ENCODE measurements at regions not wholly inside any gene's neighbourhood (a gene's known extent, or its start where the extent isn't known, plus 50 kb on each side); places are given as distances from the start of the nearest gene placed in this dataset.

DNA sequence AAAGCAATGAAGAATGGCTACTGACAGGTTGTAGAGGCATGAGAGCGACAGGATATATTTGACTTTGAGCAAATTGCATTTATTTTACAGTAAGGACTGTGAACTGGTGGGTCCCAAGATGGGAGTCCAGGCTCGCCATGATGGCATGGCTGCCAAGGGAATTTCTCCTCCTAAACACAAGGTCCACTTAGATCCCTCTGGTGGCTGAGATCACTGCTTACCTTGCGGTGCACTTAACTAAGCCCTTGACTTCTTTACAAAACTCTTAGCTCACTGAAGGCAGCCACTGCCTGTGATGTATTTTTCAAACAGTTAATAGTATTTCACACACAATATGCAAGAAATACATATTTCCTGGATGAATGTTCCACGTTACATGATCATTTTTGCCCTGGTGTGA lies 50.3 kb upstream of the SORBS2 start:
- no peak for DNase-seq (ENCODE audit: low spot score)
- intact Hi-C loops (cut with DNase I), result no loop called here
- ATAC-seq, result no peak

DNA sequence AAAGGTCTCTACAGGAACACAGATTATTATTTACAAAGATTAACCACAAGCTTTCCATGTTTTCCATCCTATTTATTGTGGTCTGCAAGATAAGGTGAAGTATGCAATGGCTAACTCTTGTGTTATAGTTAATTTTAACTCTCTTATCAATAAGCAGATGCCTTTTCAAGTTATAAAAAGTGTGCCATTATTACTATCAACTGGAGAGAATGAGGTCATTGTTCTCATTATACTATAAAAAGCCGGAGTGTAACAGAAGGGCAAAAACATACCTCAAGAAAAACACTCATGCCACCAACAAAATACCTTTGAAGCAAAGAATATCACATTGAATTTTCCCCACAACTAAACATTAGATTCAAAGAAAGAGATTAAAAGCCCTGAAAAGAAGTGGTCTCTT lies 52.0 kb upstream of the SORBS2 start:
- ATAC-seq, result no peak
- intact Hi-C loops (cut with DNase I), result no loop called here
- no peak for DNase-seq (ENCODE audit: low spot score)

DNA sequence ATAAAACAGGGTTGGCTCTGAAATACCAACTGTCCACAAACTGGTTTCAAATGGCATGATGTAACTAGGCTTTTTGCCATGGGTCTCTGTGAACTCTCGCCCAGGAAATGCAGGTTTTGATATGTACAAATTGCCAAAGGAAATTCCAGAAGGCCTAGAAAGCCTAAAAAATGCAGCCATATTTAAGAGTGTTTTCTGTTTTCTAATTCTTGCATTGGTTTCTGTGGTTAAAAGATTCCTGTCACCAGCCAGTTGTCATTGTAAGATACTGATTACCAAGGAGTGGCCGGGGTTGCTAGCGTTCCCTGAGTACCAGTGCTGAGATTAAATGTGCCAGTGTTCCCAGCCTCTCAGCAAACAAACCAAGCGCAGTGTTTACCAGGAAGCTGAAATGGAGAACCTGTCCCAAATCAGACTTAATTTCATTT lies 53.9 kb upstream of the SORBS2 start:
- ATAC-seq, result no peak
- intact Hi-C loops (cut with DNase I), result no loop called here

DNA sequence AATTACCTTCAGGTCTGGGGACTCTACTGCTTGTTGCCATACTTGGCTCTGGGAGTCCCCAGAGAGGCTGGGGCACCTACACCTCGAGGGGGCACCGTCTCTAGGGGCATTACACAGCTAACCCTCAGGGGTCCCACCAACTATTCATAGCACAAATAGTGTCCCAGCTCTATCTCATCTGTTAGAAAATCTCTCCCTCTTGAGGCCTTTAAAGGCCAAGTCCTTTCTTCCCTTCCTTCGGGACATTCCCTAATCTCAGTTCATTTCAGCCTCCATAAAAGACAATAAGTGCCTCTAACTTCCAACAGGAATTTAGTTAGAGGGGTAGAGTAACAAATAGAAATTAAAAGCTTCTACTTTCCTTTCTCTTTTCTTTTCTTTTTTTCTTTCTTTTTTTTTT lies 55.8 kb upstream of the SORBS2 start:
- ATAC-seq, result no peak
- DNase-seq (ENCODE audit: low spot score), result no peak
- intact Hi-C loops (cut with DNase I), result no loop called here

More for the DNA sequence above, 53.9 kb upstream of the SORBS2 start:
- no peak for DNase-seq (ENCODE audit: low spot score)

DNA sequence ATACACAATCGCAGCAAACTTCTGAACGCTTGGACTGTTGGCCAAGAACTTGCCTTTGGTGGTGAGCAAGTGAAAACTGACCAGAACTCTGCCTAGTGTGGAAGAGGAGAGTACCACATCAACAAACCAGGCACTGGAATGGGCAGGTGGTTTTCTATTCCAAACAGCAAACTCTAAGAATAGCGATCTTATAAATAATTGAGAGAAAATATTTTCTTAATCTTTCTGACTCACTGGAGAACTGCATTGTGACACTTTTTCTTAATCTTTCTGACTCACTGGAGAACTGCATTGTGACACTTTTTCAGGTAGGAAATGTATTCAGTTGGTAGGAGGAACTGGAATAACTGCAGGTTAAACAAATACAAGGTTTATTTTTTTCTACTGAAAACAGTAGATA lies 57.0 kb upstream of the SORBS2 start:
- intact Hi-C loops (cut with DNase I), result no loop called here
- DNase-seq (ENCODE audit: low spot score) (no peak), ATAC-seq (no peak)

DNA sequence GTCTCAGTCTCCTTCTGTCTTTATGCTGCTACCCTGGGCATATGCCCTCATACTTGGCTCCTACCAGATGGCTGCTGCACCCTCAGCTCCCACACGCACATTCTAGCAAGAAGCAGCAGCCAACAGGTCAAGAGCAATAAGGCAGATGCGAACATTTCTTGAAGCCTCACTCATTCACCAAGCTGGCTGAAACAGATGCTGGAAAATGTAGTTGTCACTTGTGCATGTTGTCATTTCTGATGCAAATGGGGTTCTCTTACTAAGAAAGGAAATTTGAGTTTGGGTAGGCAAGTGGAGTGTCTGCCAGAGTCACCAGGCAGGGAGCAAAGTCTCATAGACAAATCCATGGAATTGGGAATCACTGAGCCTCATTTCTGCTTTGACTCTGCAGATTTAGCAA lies 57.4 kb upstream of the SORBS2 start:
- no peak for DNase-seq (ENCODE audit: low spot score)
- intact Hi-C loops (cut with DNase I), result no loop called here
- no peak for ATAC-seq

DNA sequence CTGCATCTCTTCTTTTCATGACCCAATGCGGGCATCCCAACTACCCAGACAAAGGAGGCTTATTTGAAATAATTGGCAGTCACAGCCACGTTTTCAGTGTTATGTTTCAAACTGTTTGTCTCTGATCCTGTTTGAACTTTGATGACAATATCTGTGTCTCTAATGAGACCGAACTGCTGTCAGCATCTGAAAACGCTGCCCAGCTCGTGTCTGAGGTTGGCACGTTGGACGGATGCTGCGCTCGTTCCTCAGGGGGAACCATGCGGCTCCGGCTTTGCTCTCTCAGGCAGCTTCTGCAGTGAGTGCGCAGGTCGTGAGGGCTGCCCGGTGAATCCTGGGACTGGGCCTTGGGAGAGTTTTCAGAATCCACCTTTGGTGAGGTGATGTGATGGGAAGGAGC lies 58.4 kb upstream of the SORBS2 start:
- ATAC-seq, result no peak
- no peak for DNase-seq (ENCODE audit: low spot score)
- intact Hi-C loops (cut with DNase I), result no loop called here

DNA sequence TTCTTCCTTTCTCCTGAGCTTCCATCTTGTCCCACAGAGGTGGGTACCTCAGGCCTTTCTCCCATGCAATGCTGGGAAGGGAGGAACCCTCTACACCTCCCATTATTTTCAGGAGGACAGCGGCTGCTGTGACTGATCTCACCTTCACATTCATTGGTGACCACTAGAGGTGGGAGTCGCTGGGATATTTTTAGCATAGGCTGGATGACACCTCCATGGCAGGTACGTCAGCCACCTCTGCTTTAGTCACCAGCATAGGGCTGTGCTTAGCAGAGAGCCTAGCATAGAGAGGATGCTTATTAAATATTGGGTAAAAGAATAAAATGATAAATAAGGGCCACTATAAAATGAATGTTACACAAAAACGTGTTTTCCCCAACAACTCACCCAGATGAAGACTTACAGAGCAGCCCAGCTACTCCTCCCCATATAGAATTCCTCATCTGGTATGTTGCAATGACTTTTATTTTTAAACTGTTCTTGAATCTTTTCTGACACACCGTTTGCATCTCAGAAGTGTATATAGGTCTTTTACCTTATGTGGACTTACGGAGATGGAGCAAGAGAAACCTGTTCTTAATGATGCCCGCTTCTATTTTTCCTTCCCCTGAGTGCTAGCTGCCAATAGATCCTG lies 60.9 kb upstream of the SORBS2 start:
- intact Hi-C loops (cut with DNase I), result no loop called here
- ATAC-seq (no peak), DNase-seq (ENCODE audit: low spot score) (no peak)

DNA sequence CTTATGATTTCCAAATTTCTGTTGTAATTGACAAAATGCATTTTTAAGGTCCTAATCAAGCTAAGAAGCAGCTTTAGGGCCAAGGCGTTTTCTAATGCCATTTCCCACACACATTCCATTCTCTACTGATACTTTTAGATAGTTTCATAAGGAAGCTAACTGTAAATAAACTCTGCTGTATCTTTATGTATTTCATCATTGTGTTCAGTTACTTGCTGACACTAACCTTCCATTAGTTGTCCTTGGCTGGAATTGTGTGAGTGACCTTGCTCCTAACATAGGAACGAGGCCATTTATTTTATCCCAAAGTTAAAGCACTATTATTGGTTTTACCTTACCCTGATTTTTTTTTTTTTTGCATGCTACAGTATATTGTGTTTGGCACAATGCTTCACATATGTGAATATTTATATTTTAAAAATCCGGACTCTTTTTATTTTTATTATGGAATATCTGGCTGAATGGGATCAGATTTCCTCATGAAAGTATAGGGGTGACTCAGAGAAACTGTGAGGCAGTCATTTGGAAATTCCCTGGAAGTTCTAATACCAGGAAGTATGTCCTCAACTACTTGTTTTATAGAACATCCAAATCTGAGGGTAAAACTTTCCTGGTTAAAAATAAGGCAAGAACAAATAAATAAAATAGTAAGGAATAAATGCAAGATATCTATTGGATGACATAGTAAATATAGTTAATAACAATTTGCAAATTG lies 62.7 kb upstream of the SORBS2 start:
- no peak for ATAC-seq
- intact Hi-C loops (cut with DNase I), result no loop called here

DNA sequence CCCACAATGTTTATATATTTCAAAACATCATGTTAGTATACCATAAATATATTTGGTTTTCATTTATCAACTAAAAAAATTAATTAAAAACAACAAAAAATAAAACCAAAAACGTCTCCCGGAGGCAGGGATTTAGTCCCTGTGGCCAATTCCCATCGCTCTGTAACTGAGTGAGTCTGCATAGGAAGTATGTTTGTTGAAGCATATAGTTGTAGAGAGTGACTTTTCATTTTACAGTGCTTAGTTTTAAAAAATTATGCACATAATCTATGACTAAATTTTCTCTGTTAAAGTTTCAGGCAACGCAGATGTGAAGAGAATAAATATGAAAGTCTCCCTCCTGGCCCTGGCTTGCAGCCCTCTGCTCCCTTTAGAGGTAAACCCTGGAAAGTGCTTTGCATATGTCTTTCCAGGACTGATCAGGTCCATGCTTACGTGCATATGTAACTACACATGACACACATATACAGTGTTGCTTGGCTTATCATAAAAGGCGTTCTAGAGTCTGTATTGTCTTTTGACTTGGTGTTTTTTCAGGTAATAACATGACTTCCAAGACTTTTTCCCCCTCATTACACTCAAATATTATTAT lies 63.4 kb upstream of the SORBS2 start:
- ATAC-seq, result no peak
- intact Hi-C loops (cut with DNase I), result no loop called here
- DNase-seq (ENCODE audit: low spot score), result no peak

More for the DNA sequence above, 62.7 kb upstream of the SORBS2 start:
- DNase-seq (ENCODE audit: low spot score), result no peak

DNA sequence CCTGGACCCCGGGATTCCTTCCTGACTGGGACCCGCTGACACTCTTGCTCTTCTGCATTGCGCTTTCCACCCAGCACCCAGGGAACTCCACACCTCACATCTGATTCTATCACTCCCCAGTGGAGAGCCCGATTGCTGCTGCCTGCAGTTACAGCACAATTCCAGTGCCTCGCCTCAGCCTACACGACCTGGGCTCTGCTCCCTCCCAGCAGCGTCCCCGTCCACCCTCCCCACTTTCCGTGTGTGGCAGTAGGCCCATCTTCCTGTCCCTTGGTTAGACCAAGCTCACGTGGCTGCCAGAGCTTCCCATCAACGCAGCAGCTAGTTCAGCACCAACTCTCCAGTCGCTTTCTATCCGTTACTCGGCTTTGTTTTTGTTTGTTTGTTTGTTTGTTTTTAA lies 66.6 kb upstream of the SORBS2 start:
- DNase-seq (ENCODE audit: low spot score) (no peak), ATAC-seq (no peak)
- intact Hi-C loops (cut with DNase I), result no loop called here

DNA sequence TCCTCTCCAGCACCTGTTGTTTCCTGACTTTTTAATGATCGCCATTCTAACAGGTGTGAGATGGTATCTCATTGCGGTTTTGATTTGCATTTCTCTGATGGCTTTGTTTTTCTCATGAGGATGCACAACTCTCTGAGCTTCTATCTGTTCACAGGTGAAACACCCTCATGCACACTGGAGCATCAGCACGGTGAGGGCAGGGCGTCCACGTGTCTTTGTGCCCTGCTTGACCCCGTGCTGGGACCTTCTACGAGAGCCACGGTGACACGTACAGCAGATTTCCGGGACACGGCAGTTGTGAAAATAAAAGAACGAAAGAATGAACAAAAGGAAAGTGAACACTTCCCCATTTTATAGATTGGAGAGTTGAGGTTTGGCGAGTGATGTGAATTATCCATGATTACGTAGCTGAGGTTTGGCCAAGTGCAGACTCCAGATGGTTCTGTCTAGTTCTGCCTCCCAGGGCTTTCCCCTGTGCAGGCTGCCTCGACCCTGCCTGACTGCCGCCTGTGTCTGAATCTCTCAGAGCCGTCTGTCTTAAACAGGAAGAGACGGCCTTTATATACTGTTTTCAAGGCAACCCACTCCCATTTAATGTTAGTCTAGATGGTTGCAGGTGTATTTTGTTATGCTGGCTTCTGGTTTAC lies 67.8 kb upstream of the SORBS2 start:
- intact Hi-C loops (cut with DNase I), result no loop called here
- DNase-seq (ENCODE audit: low spot score) (no peak), ATAC-seq (no peak)

DNA sequence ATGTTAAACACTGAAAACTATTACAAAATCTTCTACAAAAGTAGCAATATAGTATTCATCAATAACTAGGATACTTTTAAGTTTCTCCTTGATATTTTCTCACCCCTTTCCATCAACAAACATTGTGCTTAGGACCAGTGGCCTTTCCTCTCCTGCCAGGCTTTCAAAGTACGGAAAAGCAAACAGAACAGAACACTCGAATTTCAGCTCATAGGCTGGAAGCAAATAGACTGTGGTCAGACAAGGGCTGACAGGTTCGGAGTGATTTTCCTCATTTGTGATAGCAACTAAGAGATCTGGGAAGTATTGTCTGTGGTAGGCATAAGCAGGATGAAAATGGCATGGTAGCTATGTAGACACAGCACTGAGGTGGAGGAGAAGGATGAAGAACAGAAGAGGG lies 68.6 kb upstream of the SORBS2 start:
- intact Hi-C loops (cut with DNase I), result no loop called here
- ATAC-seq (no peak), DNase-seq (ENCODE audit: low spot score) (no peak)

DNA sequence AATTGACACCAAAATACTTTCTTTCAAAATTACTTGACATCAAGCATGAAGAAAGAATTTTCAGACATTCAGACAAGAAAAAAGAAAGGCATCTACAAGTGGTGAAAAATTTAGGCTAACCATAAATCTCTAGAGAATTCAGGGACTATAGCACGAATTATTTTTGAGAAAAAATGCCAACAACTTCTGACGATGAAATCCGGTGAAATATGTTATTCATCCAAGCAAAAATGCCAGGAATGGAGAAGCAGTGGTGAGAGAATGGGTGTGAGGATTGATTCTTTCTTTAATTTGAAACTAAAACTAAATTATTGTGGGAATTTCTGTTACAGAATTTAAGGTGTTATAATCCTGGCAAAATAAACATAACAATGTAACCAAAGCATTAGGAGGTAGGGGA lies 69.4 kb upstream of the SORBS2 start:
- DNase-seq (ENCODE audit: low spot score) (no peak), ATAC-seq (no peak)
- intact Hi-C loops (cut with DNase I), result no loop called here

DNA sequence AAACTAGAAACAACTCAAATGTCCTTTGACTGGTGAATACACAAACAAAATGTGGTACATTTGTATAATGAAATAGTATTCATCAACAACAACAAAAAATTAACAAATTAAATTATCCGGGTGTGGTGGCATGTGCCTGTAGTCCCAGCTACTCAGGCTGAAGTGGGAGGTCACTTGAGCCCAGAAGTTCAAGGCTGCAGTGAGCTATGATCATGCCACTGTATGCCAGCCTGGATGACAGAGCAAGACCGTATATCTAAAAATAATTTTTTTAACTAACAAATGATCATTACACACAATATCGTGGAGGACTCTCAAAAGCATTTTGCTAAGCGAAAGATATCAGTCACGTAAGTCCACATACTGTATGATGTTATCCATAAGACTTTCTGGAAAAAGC lies 71.6 kb upstream of the SORBS2 start:
- intact Hi-C loops (cut with DNase I), result no loop called here
- DNase-seq (ENCODE audit: low spot score), result no peak
- no peak for ATAC-seq

DNA sequence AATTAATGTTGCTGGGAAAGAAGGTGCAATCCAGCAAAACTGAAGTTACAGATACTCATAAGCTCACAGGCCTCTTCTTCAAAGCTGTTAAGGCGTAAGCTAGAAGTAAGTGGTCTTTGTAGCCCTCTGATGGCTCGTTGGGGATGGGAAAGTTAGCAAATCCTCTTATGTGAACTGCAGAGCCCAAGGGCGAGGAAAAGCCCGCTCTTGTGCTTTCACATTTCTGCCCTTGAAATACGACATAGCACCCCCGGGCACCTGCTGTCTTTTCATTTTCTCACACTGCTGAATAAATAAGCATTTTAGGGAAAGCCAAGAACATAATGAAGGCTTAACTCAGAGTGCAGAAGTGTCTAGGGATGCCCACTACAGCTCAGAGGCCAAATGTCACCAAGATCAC lies 73.1 kb upstream of the SORBS2 start:
- intact Hi-C loops (cut with DNase I), result no loop called here
- no peak for DNase-seq (ENCODE audit: low spot score)
- no peak for ATAC-seq

DNA sequence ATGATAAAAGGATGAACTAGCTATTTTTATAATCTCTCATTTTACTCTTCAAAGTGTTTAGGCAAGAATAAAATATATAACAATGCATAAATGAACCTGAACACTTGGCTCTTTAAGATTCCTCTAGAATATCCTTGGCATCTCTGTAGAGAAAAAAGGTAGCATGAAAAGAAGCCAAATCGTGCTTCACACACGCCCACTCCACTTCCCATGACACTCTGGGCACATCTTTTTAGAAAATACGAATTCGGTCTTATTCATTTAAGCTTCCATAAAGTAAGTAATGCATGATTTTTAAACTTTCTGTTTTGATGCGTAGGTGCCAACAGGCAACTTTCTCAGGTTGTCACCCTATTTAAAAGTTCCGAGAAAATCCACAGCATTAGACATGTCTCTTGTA lies 73.6 kb upstream of the SORBS2 start:
- DNase-seq (ENCODE audit: low spot score) (no peak), ATAC-seq (no peak)
- intact Hi-C loops (cut with DNase I), result no loop called here

DNA sequence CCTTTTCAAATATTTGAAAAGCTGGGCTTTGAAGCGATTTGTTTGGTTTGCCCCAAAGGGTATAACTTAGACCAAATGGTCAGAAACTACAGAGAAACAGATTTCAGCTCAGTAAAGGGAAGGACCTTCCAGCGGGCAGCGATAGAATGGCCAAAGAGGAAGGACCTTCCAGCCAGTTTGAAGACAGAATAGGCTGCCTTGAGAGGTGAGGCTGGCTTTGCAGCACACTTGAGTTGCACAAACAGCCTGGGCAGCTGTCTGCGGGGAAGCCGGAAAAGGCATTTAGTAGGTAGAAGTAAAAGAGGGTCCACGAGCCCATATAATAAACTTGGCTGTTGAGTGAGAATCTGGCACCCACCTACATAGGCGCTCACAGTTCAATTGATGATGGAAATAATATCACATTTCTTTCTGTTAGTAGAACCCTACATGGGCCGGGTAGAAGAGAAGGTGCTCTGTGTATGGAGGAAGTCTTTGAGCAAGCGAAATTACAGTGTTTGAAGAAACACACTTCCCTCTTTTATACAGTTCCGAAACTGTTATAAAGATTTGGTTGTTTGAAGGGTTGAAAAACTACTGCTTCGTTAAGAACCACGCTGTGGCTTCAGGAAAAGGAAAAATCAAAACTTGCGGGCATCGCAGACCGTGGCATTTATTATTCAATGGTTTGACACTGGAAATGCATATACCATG lies 75.0 kb upstream of the SORBS2 start:
- intact Hi-C loops (cut with DNase I), result no loop called here
- DNase-seq (ENCODE audit: low spot score) (no peak), ATAC-seq (no peak)

DNA sequence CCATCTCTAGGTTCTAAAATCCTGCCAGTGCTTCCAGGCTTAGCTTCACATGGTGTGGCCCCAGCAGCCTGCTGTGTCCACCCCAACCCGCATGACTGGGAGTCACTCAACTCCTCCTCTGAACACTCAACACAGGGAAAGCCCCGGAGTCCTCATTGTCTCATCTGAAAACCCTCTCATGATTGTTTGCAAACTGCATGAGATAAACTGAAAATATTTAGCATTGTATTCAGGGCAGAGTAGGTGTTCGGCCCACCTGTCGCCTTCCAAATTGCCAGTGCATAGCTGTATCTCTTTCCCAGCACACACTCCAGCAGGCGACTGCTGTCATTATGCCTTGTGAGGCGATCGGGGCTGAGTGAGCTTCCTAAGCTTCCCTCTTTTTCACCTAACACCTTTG lies 76.7 kb upstream of the SORBS2 start:
- intact Hi-C loops (cut with DNase I), result no loop called here
- ATAC-seq (no peak), DNase-seq (ENCODE audit: low spot score) (no peak)

DNA sequence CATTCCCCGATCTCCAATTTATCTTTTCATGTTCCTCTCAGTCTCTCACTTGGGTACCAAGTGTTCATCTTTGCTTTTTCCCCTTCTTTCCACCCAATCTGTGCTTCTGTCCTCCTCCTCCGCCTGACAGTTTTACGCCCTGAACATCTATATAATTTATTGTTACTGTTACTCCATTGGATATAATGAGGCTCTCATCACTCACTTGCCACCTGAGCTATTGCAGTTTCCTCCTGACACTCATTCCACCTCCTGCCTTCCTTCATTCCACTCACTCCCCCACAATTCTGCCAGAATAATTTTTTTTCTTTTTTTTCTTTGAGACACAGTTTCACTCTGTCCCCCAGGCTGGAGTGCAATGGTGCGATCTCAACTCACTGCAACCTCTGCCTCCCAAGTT lies 77.6 kb upstream of the SORBS2 start:
- ATAC-seq, result no peak
- DNase-seq (ENCODE audit: low spot score), result no peak
- intact Hi-C loops (cut with DNase I), result no loop called here
